T-cell (primary cell): ENCODE measurements at regions not wholly inside any gene's neighbourhood (a gene's known extent, or its start where the extent isn't known, plus 50 kb on each side); places are given as distances from the start of the nearest gene placed in this dataset.

Experiments
- ATAC-seq, 4 experiments: fragments of 200-7000 bp in 3 of 4; fragments of 150-1000 bp in 1 of 4; cut with Tn5 transposase; replicated peaks in 1 of 4; 1 replicate in 3 of 4; 2 replicates in 1 of 4; pipeline ENCODE4 v1.10.0; 2021; ENCODE audit warnings: moderate library complexity in 3 of 4, mild to moderate bottlenecking in 2 of 4, moderate number of reproducible peaks in 1 of 4
- CTCF ChIA-PET, 2 donors: fragments of 300-600 bp; sonication (Branson Sonifier 250); formaldehyde crosslinking; loops; one replicate each; lab custom pipeline; 2022; ENCODE audit warnings: antibody characterized with exemption in 2 of 2; lab: Charles Lee
- POLR2A ChIA-PET, 2 donors: fragments of 300-600 bp; sonication (Branson Sonifier 250); formaldehyde crosslinking; loops; one replicate each; lab custom pipeline; 2022; ENCODE audit warnings: antibody characterized with exemption in 2 of 2; lab: Charles Lee
- DNase-seq, 35 experiments: peaks; one replicate each; pipeline versions ENCODE4 v3.0.0 to v3.0.0-alpha.2; 2013 to 2023
- H3K27ac ChIP-seq: one replicate; pipeline ENCODE4 v1.5.1; 2013; ENCODE audit warnings: low read length
- H3K27me3 ChIP-seq, 2 experiments: replicated peaks in 1 of 2; 1 replicate in 1 of 2; 2 replicates in 1 of 2; pipeline versions ENCODE4 v1.6.1 to v1.7.0; 2013; ENCODE audit warnings: low read length in 1 of 2, mixed read lengths in 1 of 2; ENCODE audit not compliant: control insufficient read depth in 2 of 2, insufficient read depth in 2 of 2; ENCODE audit errors: extremely low read depth in 1 of 2
- H3K36me3 ChIP-seq, 2 donors: 1 replicate in 1 of 2; 2 replicates in 1 of 2; pipeline versions ENCODE4 v1.6.1 to v1.7.0; 2013; ENCODE audit warnings: low read length in 1 of 2; ENCODE audit not compliant: control insufficient read depth in 2 of 2, insufficient read depth in 1 of 2; ENCODE audit errors: extremely low read depth in 1 of 2
- H3K4me1 ChIP-seq, 2 experiments: 1 replicate in 1 of 2; 2 replicates in 1 of 2; pipeline versions ENCODE4 v1.6.1 to v1.7.0; 2013; ENCODE audit warnings: low read length in 2 of 2, mixed read lengths in 1 of 2; ENCODE audit not compliant: insufficient read depth in 2 of 2, control insufficient read depth in 1 of 2; ENCODE audit errors: extremely low read depth in 1 of 2
- H3K4me3 ChIP-seq, 2 donors: 1 replicate in 1 of 2; 2 replicates in 1 of 2; pipeline versions ENCODE4 v1.5.1 to v1.7.0; 2013; ENCODE audit warnings: mild to moderate bottlenecking in 2 of 2, low read length in 1 of 2, moderate library complexity in 1 of 2; ENCODE audit not compliant: control insufficient read depth in 1 of 2; ENCODE audit errors: extremely low read depth in 1 of 2
- H3K9me3 ChIP-seq: 2 replicates; pipeline ENCODE4 v1.7.0; 2013
- H3K27ac Mint-ChIP-seq, 2 donors: one replicate each; pipeline ENCODE4 v1.8.0; 2020 to 2021; ENCODE audit warnings: mild to moderate bottlenecking in 2 of 2, mixed read lengths in 2 of 2
- H3K27me3 Mint-ChIP-seq, 2 donors: one replicate each; pipeline ENCODE4 v1.8.0; 2021 to 2022; ENCODE audit warnings: mixed read lengths in 2 of 2
- H3K36me3 Mint-ChIP-seq: one replicate; pipeline ENCODE4 v1.8.0; 2021; ENCODE audit warnings: mixed read lengths
- H3K4me1 Mint-ChIP-seq, 3 donors: one replicate each; pipeline ENCODE4 v1.8.0; 2020 to 2022; ENCODE audit warnings: mixed read lengths in 3 of 3, mild to moderate bottlenecking in 1 of 3
- H3K4me3 Mint-ChIP-seq, 3 donors: one replicate each; pipeline ENCODE4 v1.8.0; 2020 to 2022; ENCODE audit warnings: mild to moderate bottlenecking in 3 of 3, mixed read lengths in 3 of 3, moderate library complexity in 3 of 3
- H3K9me3 Mint-ChIP-seq, 3 donors: one replicate each; pipeline ENCODE4 v1.8.0; 2020 to 2022; ENCODE audit warnings: mixed read lengths in 3 of 3
- WGBS: methylation state at CpG from one replicate; pipeline ENCODE4 v1.1.5; 2013; ENCODE audit warnings: missing lambda C conversion rate; ENCODE audit not compliant: insufficient coverage; 5-methylcytosine and 5-hydroxymethylcytosine counted together

GRCh38 chr7:64131696-64132095, 75.3 kb upstream of the ZNF735 start:
- no peaks in the 10 kb centered on the region for H3K36me3 Mint-ChIP-seq
- WGBS: 60% methylated on average over 1 of the region's 3 CpGs
- H3K4me3 ChIP-seq: no peak overlapping the region

More at GRCh38 chr7:64131696-64132095, 75.3 kb upstream of the ZNF735 start:
- Histone ChIP-seq H3K9me3 (peaks cover 2% of the 10 kb centered on the region), H3K27ac (no peak overlapping the region), H3K4me1 (no peaks in the 10 kb centered on the region), H3K36me3 (no peaks in the 10 kb centered on the region), H3K27me3 (no peaks in the 10 kb centered on the region)
- H3K4me1 Mint-ChIP-seq: no peaks in the 10 kb centered on the region
- H3K27ac Mint-ChIP-seq: no peak overlapping the region
- ChIA-PET CTCF (no interaction called here), POLR2A (no interaction called here)
- no peak overlapping the region for H3K4me3 Mint-ChIP-seq
- ATAC-seq (no peak), DNase-seq (no peak)
- H3K27me3 Mint-ChIP-seq: no peaks in the 10 kb centered on the region
- peaks cover 25 to 60% (median 36%) of the 10 kb centered on the region in 3 donors for H3K9me3 Mint-ChIP-seq
